GM19035 (cell line): ENCODE measurements at regions not wholly inside any gene's neighbourhood (a gene's known extent, or its start where the extent isn't known, plus 50 kb on each side); places are given as distances from the start of the nearest gene placed in this dataset.
"Not testable (repeated sequence)": the region's sequence is repeated elsewhere in the genome, so short reads cannot be mapped to it uniquely, and the experiment has no call there.

Source experiments
- ATAC-seq: cut with Tn5 transposase; IDR thresholded peaks from one replicate; pipeline ENCODE4 v1.9.1; 2021; ENCODE audit not compliant: unreplicated experiment

DNA sequence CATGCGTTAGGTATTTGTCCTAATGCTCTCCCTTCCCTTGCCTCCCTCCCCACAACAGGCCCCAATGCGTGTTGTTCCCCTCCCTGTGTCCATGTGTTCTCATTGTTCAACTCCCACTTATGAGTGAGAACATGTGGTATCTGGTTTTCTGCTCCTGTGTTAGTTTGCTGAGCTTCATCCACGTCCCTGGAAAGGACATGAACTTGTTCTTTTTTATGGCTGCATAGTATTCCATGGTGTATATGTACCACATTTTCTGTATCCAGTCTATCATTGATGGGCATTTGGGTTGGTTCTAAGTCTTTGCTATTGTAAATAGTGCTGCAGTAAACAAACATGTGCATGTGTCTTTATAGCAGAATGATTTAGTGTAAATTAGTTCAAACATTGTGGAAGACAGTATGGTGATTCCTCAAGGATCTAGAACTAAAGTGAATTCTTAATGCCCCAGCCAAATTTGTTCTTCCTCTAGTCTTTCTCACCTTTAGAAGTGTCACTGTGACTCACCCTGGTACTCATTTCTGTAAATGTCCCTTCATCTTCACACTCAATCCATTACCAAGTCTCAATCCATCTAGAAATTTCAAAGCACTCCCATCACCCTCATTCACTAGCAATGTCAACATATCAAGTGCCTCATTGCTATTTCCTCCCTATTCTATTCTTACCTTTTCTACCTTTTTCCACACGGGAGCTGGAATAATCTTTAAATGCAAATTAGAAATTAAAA lies 123.9 kb downstream of the MREG start:
- not testable (repeated sequence) for ATAC-seq

DNA sequence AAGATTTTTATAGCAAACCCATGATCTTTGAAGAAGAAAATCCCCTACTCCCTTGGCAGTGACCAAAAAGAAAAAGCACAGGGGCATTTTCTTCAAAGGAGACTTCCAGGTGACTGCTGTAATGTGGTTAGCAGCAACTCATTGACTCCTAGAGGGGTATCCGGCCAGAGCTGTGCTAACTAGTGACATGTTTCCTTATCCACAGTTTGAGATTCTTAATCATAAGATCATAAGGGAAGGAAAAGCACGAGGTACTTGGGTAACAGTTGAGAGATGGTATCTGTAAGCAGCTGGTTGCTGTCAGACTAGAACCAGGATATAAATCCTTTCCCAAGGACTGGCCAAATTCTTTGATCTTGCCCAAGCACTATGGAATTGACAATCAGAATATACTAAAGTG lies 124.7 kb downstream of the MREG start:
- ATAC-seq: no peak

DNA sequence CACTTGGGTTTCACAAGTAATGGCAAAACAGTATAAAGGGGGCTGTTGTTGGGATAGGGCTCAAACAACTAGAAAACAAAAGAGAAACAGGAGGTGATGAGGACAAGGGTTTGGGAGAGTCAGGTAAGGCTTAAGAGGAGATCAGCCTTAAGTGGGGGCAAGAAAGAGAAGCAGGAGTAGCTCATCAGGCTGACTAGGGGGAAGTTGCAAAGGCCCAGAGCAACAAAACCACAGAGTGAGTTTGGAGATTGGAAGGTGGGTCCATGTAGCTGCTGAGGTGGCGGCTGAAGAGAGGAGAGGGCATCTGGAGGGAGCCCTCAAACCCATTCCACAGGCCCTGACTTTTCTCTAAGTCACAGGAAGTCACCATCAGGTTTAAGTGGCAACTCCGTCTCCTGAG lies 126.0 kb downstream of the MREG start:
- ATAC-seq: no peak

DNA sequence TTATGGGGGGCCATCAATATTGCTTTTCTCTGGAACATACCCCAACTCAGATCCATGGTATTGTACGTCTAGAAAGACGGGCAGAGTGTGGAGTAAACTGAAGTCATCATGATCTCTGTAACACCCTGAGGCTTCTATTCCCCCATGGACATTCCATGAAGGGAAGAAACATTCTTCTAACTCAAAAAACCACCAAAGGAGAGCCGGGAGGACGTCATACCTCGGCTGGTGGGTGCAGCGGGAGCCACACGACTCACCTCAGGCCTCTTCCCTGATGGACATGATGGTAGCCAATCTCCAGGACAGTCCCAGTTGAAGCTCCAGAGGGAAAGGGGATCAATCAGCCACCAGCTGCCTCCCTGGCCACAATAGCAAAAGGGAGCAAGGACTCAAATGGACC lies 127.3 kb downstream of the MREG start:
- ATAC-seq: no peak

DNA sequence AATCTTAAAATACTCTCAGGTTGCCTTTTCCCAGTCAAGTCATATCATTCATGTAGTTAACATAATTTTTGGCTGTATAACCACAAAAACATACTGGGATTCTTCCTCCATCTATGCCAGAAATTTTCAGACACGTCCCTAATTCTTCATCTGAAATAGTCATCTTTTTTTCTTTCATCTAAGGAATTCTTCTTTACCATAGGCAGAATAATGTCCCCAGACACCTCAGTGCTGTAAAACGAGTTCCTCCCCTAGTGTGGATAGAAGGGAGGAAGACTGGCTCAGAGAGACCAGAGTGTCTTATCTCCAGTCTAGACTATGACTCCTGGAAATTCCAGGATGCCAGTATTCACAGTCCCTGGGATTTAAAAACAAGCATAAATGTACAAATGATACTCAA lies 127.8 kb downstream of the MREG start:
- ATAC-seq: no peak

DNA sequence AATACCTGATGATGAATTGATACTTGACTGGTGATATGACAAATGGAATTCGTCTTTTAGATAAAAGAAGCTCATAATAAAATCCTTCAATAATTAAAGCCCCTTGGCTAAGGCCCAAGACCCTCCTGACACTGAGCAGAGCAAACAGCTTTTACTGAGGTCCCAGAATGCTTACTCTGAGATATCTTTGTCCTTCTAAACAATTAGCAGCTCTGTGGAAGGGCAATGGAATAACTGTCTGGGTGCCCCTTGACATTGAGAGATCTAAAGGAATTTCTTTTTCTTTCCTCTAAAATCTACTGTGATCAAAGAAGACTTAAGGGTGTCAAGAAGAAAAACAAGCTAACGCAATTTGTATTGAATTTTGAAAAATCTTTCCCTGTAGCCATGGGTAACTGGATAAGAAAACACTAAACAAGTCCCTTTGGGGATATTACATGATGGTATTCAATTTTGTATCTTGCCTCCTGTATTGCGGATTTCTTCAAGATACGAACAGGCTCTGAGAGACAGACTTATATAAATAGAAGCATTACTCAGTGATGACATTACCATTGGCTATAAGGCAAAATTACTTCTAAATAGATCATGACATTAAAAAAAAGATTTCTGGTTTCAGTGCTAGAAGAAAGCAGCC lies 128.8 kb downstream of the MREG start:
- no peak for ATAC-seq

DNA sequence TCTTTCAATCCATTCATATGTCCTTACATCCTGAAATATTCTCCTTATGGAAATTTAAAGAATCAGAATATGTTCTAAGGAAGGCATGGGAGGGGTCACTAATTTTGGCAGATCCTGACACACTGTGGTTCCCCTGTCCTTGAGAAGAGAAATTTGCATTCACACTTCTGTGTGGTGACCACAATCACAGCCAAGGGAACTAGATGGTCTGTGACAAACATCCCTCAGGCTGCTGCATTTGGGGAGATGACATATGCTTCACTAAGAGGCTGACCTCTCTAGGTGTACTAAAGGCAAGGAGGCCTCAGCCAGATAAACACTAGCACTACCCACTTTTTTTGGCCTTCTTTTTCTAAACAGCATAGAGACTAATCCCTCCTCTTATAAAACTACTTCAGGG lies 129.6 kb downstream of the MREG start:
- ATAC-seq: peak; percentile 51

DNA sequence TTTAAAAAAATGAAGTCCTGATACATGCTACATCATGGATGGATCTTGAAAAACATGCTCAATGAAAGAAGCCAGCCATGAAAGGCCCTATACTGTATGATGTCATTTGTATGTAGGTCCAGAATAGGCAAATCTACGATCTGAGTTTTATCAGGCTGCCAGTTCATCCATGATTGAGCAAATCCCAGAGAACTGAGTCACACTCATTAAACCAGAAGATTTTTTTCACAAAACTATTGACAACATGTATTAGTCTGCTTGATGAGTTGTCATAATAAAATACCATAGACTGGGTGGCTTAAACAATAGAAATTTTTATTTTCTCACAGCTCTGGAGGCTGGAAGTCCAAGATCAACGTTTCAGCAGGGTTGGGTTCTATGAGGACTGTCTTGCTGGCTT lies 130.7 kb downstream of the MREG start:
- no peak for ATAC-seq

DNA sequence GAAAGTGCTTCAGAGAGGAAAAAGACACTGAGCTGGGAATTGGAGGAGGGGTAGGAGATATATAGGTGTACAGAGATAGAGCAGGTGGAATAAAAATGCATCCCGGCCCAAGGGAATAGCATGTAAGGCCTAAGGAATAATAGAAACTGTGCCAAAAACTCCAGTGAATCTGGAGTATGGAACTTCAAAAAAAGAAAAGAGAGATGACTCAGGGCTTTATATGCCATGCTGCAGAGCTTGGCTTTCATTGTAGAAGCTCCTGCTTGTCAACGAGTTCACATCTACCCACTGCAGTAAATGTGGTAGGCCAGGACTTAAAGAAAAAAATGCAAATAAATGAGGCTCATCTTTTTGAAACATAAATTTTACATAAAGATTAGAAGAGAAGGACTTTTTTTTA lies 131.8 kb downstream of the MREG start:
- ATAC-seq: no peak

DNA sequence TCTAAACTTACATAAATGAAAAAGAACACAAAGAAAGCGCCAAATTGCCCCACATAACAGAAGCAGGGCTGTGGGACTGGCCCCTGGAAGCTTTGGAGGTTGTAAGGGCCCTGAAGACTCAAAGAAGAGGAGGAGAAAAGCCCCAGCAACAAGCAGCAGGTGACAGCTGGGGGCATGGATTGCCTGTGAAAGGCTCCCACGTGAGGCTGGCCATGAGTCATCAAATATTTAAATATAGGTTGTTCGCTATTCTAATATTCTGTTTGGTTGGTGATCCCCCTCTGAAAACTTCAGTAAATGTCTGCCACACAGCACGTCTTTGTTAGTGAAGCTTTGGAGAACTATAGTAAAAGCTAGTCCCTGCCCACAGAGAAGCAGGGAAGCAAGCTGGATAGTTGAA lies 132.4 kb downstream of the MREG start:
- ATAC-seq: peak; percentile 74

DNA sequence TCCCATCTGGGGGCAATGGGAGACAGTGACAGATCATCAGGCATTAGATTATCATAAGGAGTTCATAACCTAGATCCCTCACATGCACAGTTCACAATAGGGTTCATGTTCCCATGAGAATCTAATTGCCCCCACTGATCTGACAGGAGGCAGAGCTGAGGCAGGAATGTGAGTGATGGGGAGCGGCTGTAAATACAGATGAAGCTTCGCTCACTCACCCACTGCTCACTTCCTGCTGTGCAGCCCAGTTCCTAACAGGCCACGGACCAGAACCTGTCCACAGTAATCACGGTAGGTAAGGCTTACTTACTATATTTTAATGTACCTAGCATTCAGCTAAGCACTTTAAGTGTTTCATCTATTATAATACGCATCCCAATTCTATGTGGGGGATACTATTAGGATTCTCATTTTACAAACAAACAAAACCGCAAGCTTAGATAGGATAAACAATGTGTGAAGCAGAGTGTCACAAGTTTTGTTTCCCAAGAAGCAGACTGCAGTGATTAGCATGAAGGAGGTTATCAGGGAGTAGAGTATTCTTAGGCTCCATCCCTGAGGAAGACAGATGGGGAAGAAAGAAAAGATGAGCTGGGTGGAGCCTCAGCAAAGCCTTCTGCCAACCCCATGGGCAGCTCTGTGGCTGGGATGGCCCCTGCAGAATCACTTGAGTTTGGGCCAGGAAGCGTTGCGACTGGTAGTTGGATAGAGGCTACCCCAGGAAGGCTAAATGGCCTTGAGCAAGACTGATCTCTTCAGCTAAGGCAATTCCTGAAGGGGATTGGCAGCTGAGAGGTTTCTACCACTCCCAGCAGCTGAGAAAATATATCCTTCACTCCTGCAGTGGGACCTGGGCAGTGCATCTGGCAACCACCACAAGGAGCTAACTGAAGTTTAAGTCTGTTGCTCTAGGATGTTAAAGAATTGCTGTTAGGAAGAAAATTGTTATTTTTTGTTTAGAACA lies 133.1 kb downstream of the MREG start:
- no peak for ATAC-seq

DNA sequence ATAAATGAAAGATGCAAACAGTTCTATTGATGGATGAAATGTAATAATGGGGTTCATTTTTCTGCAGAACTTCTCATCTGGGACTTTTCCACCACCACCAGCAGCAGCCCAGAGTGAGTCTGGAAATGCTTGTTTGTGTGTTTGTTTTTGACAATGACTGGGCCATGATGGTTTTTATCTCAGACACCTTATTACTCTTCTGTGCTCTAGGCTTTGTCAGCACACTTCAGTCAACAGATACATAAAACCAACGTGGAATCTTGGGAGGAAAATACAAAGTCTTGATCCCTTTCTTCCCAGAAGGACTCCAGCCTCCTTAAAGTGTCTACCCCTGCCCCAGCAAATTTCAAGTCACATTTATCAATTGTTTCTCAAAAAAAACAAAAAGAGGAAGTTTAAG lies 134.0 kb downstream of the MREG start:
- ATAC-seq: no peak

DNA sequence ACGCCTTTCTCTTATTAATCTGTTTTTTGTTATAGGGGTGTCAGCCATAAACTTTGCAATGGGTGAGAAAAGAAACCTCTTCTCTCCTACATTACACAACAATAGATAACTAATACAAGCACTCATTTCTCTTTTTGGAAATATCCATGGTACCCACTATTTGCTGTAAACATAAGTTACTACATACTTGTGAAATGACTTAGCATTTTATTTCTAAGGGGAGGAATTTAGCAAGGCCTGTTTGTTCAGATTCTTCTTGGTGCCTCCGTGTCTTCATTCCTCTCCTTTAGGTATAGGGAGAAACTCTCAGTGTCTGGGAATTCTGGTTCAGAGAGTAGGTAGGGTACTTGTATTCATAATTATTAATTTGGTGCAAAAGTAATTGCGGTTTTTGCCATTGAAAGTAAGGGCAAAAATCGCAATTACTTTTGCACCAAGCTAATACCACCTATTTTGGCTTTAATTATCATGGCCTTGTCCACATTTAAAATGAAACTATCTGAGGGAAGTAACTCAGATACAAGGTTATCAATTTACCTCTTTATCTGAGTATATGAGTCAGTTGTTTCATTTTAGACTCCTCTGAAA lies 134.8 kb downstream of the MREG start:
- no peak for ATAC-seq

DNA sequence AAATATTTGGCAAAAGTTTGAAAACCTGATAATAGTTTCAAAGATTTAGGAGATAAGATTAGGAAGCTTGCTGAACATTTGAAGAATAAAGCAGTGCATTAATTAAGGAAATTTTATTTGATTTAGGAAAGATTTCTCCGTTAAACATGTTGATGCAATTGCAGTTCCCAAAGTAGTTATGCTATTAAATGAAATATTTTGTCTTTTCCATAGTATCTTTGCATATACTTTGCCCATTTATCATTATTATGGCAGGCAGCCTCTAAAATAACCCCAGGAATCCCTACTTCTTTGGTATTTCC lies 136.5 kb downstream of the MREG start:
- no peak for ATAC-seq

DNA sequence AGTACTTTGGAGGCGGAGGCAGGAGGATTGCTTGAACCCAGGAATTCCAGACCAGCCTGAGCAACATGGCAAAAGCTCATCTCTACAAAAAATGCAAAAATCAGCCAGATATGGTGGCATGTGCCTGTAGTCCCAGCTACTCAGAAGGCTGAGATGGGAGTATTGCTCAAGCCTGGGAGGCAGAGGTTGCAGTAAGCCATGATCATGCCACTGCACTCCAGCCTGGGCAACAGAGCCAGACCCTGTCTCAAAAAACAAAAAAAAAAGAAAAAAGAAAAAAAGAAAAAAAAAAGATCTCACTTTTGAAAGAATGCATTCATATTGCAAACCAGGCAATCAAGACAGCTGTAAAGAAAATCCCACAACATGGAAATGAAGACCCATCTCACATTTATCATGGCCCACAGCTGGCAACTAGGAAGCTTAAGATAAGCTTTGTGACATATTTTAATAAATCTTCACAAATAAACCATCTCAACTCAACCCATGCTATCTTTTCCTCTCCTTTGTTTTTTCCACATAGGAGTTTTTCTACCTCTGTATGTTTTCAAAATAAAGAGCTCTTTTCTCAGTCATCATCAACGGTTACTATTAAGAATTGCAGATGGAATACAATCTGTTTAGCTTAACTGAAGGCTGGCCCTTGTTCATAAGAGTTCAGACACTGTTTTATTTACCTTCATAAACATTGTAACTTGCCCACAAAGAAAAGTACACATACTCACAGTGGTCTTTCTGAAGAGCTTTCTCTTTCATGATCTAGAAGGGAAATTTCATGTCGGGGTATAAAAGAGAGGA lies 137.0 kb downstream of the MREG start:
- no peak for ATAC-seq

DNA sequence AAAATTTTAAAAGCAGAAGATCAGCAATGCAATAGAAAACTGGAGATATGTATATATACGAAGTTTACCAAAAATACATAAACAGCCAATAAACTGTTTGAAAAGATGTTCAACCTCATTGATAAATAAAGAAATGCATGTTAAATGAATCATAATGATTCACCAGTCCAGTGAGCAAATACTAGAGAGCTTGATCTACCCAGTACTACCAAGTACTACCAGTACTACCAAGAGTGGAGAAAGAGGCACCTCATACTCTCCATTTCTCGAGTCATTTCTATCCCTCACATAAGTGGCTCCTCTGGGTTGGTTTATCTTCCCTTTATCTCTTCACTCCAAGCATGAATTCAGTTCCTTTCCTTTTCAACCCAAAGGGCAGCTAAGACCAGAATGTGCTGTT lies 138.9 kb downstream of the MREG start:
- no peak for ATAC-seq

DNA sequence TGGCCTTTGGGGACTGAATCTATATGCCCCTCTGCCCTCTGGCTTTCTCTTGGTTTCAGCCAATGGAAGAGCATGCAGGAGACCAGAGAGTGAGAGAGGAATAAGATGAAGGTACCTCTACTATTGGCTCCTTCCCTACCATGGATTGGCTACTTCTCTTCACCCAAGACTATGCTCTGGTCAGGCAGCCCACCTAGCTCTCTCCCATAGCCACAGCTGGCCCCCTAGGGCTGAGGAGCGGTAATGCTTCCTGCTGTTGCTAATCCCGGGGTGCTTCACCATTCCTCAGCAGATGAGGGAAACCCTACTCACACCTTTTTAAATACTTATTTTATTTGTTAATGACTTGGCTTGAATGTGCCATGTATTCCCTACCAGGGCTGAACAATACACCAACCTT lies 142.4 kb downstream of the MREG start:
- no peak for ATAC-seq

DNA sequence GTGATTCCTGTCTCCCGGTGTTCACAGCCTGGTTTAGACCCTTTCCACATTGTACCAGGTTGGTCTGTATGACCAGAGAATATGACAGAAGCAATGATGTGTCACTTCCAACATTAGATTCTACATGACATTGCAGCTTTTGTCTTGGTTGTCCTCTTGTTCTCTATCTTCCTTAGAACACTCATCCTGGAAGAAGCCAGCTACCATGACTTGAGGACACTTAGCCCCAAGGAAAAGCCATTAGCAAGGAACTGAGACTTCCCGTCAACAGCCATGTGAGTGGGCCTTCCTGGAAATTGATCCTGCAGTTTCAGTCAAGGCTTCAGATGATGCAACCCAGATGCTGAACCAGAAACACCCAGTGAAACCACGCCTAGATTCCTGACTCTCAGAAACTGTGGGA lies 143.3 kb downstream of the MREG start:
- no peak for ATAC-seq

DNA sequence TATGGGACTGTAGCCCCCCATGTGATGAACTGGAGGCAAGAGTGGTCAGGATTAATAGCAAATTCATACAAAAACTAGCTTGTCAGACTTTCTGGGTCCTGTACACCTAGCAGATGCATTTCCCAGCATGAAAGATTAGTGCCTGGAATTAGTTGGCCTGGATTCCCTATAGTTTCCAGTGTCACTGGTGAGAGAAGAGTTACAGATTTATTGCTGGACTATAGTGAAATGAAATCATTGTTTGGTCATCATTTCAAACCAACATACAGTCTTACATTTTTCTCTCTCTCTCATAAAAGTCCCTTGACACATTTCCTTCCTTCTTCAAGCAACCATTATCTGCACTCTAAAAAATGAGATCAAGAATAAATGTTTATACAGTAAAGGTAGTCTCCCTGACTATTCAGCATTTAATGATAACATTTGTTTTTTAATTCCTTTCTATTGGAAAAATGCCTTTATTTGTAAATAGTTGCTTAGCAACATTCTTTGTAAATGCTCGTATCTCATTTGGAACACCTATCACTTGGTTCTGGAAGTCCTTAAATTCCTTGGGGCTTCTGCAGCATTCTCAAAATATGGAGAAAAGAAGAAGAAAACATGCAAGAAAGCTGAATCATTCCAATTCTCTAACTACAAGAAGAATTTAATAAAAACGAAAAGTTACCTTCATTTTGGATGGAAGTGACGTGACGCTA lies 144.4 kb downstream of the MREG start:
- no peak for ATAC-seq

DNA sequence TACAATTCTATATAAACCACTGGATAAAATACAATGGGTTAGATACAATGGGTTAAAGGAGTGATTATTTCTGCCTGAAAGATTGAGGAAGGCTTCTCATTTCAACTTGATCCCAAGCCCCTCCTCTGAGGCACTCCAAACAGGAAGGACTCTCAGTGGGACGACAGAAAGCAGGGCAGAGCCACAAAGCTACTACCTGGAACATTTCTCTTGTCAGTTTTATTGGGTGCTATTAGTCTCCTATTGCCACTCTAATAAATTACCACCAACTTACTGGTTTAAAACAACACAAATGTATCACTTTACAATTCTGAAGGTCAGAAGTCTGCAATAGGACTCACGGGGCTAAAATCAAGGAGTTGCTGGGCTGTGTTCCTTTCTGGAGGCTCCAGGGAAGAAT lies 146.7 kb downstream of the MREG start:
- ATAC-seq: no peak
